A549 (cell line): ENCODE measurements at regions not wholly inside any gene's neighbourhood (a gene's known extent, or its start where the extent isn't known, plus 50 kb on each side); places are given as distances from the start of the nearest gene placed in this dataset.
A peak's percentile ranks its signal among the peaks of the same experiment; 100 is the strongest.

Experiments
- ATAC-seq, 2 experiments: fragments of 200-7000 bp in 1 of 2; fragments of >200 bp in 1 of 2; cut with Nextera tagmentation in 1 of 2; cut with Tn5 transposase in 1 of 2; 3 replicates each; pipeline versions ENCODE4 v1.8.0 to v1.9.1; 2018 to 2020; ENCODE audit warnings: mild to moderate bottlenecking in 1 of 2, moderate library complexity in 1 of 2
- CTCF ChIA-PET: fragments of 300-600 bp; sonication (Branson Sonifier 250); formaldehyde crosslinking; extraction: SDS; loops from one replicate; lab custom pipeline; 2021; ENCODE audit warnings: antibody characterized with exemption, inconsistent platforms; lab: Yijun Ruan, JAX
- POLR2A ChIA-PET: fragments of 350-600 bp; formaldehyde crosslinking; extraction: SDS; loops from one replicate; lab custom pipeline; 2021; ENCODE audit warnings: antibody characterized with exemption, inconsistent platforms; lab: Yijun Ruan, JAX
- DNase-seq, 2 experiments: peaks; one replicate each; pipeline versions ENCODE4 v3.0.0 to v3.0.0-alpha.2; 2011 to 2016; ENCODE audit warnings: low read depth in 1 of 2, low spot score in 1 of 2
- FAIRE-seq: peaks from 2 replicates; lab custom pipeline; 2011; peaks lifted over from hg19 to GRCh38; lab: Jason Lieb, UNC
- H3K27ac ChIP-seq, 2 experiments: fragments of >200 bp; sonication (Bioruptor Twin); formaldehyde crosslinking; 3 replicates each; pipeline ENCODE4 v1.5.1; 2016 to 2017
- H3K4me1 ChIP-seq: fragments of >200 bp; sonication (Bioruptor Twin); formaldehyde crosslinking; 3 replicates; pipeline ENCODE4 v1.6.1; 2016
- H3K4me2 ChIP-seq: fragments of >200 bp; sonication (Bioruptor Twin); formaldehyde crosslinking; 3 replicates; pipeline ENCODE4 v1.6.1; 2016
- H3K4me3 ChIP-seq: fragments of >200 bp; sonication (Bioruptor Twin); formaldehyde crosslinking; 3 replicates; pipeline ENCODE4 v1.5.1; 2016
- H3K9me3 ChIP-seq: fragments of >200 bp; sonication (Bioruptor Twin); formaldehyde crosslinking; 3 replicates; pipeline ENCODE4 v1.6.1; 2016
- ATOH8 ChIP-seq: fragments of 250-450 bp; sonication (Bioruptor Pico); IDR thresholded peaks from 2 replicates; pipeline ENCODE4 v1.5.0; 2020; ENCODE audit warnings: low read depth, mild to moderate bottlenecking, moderate library complexity
- CBX8 ChIP-seq: fragments of 200-600 bp; sonication (generic); IDR thresholded peaks from 2 replicates; pipeline ENCODE4 v1.6.1; 2016
- CHD2 ChIP-seq: fragments of 150-350 bp; IDR thresholded peaks from 2 replicates; pipeline ENCODE4 v1.6.1; 2014; ENCODE audit warnings: low read length; ENCODE audit not compliant: partially characterized antibody
- E2F6 ChIP-seq: IDR thresholded peaks from 2 replicates; pipeline ENCODE4 v1.6.1; 2012; ENCODE audit warnings: low read depth, borderline replicate concordance
- EHF ChIP-seq: fragments of 250-450 bp; sonication (Bioruptor Pico); IDR thresholded peaks from 2 replicates; pipeline ENCODE4 v1.5.0; 2020; ENCODE audit warnings: mild to moderate bottlenecking
- EP300 ChIP-seq, 2 experiments: fragments of >200 bp; sonication (Bioruptor Twin); formaldehyde crosslinking; IDR thresholded peaks; 2 replicates in 1 of 2; 3 replicates in 1 of 2; pipeline ENCODE4 v1.6.1; 2016 to 2017
- FOSB ChIP-seq: fragments of 250-450 bp; sonication (Bioruptor Pico); IDR thresholded peaks from 2 replicates; pipeline ENCODE4 v1.5.0; 2020; ENCODE audit warnings: mild to moderate bottlenecking, moderate library complexity
- FOXS1 ChIP-seq: fragments of 250-450 bp; sonication (Bioruptor Pico); IDR thresholded peaks from 2 replicates; pipeline ENCODE4 v1.5.0; 2020; ENCODE audit warnings: mild to moderate bottlenecking, moderate library complexity
- GATA3 ChIP-seq: IDR thresholded peaks from 2 replicates; pipeline ENCODE4 v1.6.1; 2012; ENCODE audit warnings: borderline replicate concordance
- HEYL ChIP-seq: fragments of 250-450 bp; sonication (Bioruptor Pico); IDR thresholded peaks from 2 replicates; pipeline ENCODE4 v1.8.0; 2021; ENCODE audit warnings: mild to moderate bottlenecking, moderate library complexity
- HOXA7 ChIP-seq: fragments of 250-450 bp; sonication (Bioruptor Pico); IDR thresholded peaks from 2 replicates; pipeline ENCODE4 v1.5.0; 2020; ENCODE audit warnings: mild to moderate bottlenecking, moderate library complexity
- KDM5A ChIP-seq: fragments of 200-600 bp; sonication (generic); IDR thresholded peaks from 2 replicates; pipeline ENCODE4 v1.6.1; 2016; ENCODE audit warnings: antibody characterized with exemption, mild to moderate bottlenecking
- MAZ ChIP-seq: fragments of 150-350 bp; IDR thresholded peaks from 2 replicates; pipeline ENCODE4 v1.6.1; 2014; ENCODE audit warnings: antibody characterized with exemption, low read depth, low read length, borderline replicate concordance
- PHF8 ChIP-seq: fragments of 200-600 bp; sonication (generic); IDR thresholded peaks from 2 replicates; pipeline ENCODE4 v1.6.1; 2016; ENCODE audit warnings: low read depth, mild to moderate bottlenecking, antibody characterized with exemption, moderate library complexity, borderline replicate concordance
- RCOR1 ChIP-seq: fragments of 150-350 bp; IDR thresholded peaks from 2 replicates; pipeline ENCODE4 v1.6.1; 2014; ENCODE audit warnings: antibody characterized with exemption, low read length, low read depth
- RFX5 ChIP-seq: fragments of 450-650 bp; IDR thresholded peaks from 2 replicates; pipeline ENCODE4 v1.7.1; 2014; ENCODE audit warnings: antibody characterized with exemption, mild to moderate bottlenecking, moderate library complexity
- RNF2 ChIP-seq: fragments of 200-600 bp; sonication (generic); IDR thresholded peaks from 2 replicates; pipeline ENCODE4 v1.6.1; 2016; ENCODE audit warnings: low read depth, mild to moderate bottlenecking, antibody characterized with exemption, moderate library complexity, borderline replicate concordance
- SMC3 ChIP-seq: fragments of >200 bp; sonication (Bioruptor Twin); formaldehyde crosslinking; IDR thresholded peaks from 3 replicates; pipeline ENCODE4 v1.6.1; 2018; ENCODE audit warnings: inconsistent platforms
- SREBF2 ChIP-seq: fragments of 450-650 bp; IDR thresholded peaks from 2 replicates; pipeline ENCODE4 v1.6.1; 2014; ENCODE audit warnings: mild to moderate bottlenecking, moderate library complexity
- TFCP2L1 ChIP-seq: fragments of 250-450 bp; sonication (Bioruptor Pico); IDR thresholded peaks from 2 replicates; pipeline ENCODE4 v1.5.0; 2021; ENCODE audit warnings: mild to moderate bottlenecking
- TP53 ChIP-seq: fragments of 250-450 bp; sonication (Bioruptor Pico); IDR thresholded peaks from 2 replicates; pipeline ENCODE4 v1.5.0; 2021; ENCODE audit warnings: mild to moderate bottlenecking, moderate library complexity
- ZC3H11A ChIP-seq: fragments of 450-650 bp; IDR thresholded peaks from 2 replicates; pipeline ENCODE4 v1.6.1; 2014; ENCODE audit warnings: antibody characterized with exemption, mild to moderate bottlenecking
- ZSCAN20 ChIP-seq: fragments of 250-450 bp; sonication (Bioruptor Pico); IDR thresholded peaks from 2 replicates; pipeline ENCODE4 v1.8.0; 2022; ENCODE audit warnings: mild to moderate bottlenecking, moderate library complexity
- WGBS: methylation state at CpG from one replicate; pipeline ENCODE4 v1.1.6; 2017; ENCODE audit errors: missing lambda C conversion rate; 5-methylcytosine and 5-hydroxymethylcytosine counted together

GRCh38 chr17:73976147-73976546 is 227.3 kb upstream of the RPL38 start (continued):
- no peak for TF ChIP-seq ZSCAN20 (CRISPR knock-in tag)
- no peak for TF ChIP-seq RNF2
- TF ChIP-seq EHF (CRISPR knock-in tag): no peak
- TF ChIP-seq CBX8: no peak
- TF ChIP-seq HEYL (CRISPR knock-in tag): no peak
- TF ChIP-seq, all 56 proteins: peak for 0

- H3K4me3 ChIP-seq: no peak overlapping the region
- H3K4me2 ChIP-seq: no peak overlapping the region
- no peak overlapping the region for H3K27ac ChIP-seq
- DNase-seq (no peak), FAIRE-seq (no peak), ATAC-seq (no peak)
- POLR2A ChIA-PET: interaction anchor here (0.5 kb wide), 1 partner anchor 9 kb away, joined by 3 read pairs; no protein-coding TSS in a partner anchor
- no peaks in the 10 kb centered on the region for H3K4me1 ChIP-seq
- 53% methylated on average over 19 of the region's 19 CpGs for WGBS
- TF ChIP-seq RFX5 (no peak), CHD2 (no peak), KDM5A (no peak), SMC3 (no peak), HEYL (CRISPR knock-in tag) (no peak), ATOH8 (no peak), E2F6 (no peak), ZSCAN20 (CRISPR knock-in tag) (no peak), MAZ (no peak)
- CTCF ChIA-PET: interaction anchor here (0.8 to 2.1 kb wide), 4 partner anchors 10 to 199 kb away, joined by 5 to 6 read pairs (median 6); no protein-coding TSS in a partner anchor
- no peaks in the 10 kb centered on the region for H3K9me3 ChIP-seq
Measured at GRCh38 chr17:73976676-73977521, 226.6 kb upstream of the RPL38 start.

GRCh38 chr17:73980517-73980916 is 223.0 kb upstream of the RPL38 start:
- H3K9me3 ChIP-seq: no peaks in the 10 kb centered on the region
- H3K27ac ChIP-seq: no peak overlapping the region
- ChIA-PET POLR2A (no interaction called here), CTCF (interaction anchor here (1.2 kb wide), 1 partner anchor 12 kb away, joined by 3 read pairs; no protein-coding TSS in a partner anchor)
- TF ChIP-seq ZC3H11A: no peak
- TF ChIP-seq FOXS1 (CRISPR knock-in tag): no peak
- no peak for TF ChIP-seq HOXA7 (CRISPR knock-in tag)
- TF ChIP-seq EHF (CRISPR knock-in tag): no peak
- H3K4me3 ChIP-seq: no peak overlapping the region
- ATAC-seq (no peak), DNase-seq (no peak), FAIRE-seq (no peak)
- no peaks in the 10 kb centered on the region for H3K4me1 ChIP-seq
- WGBS: 24% methylated on average over 3 of the region's 3 CpGs
- H3K4me2 ChIP-seq: no peak overlapping the region

- POLR2A ChIA-PET: interaction anchor here (0.5 kb wide), 1 partner anchor 21 kb away, joined by 9 read pairs; no protein-coding TSS in a partner anchor
- no peak overlapping the region for H3K27ac ChIP-seq
- no peaks in the 10 kb centered on the region for H3K9me3 ChIP-seq
- no peaks in the 10 kb centered on the region for H3K4me1 ChIP-seq
- 40% methylated on average over 8 of the region's 8 CpGs for WGBS
- DNase-seq (no peak), ATAC-seq (no peak), FAIRE-seq (peak; percentile 7)
- H3K4me2 ChIP-seq: no peak overlapping the region
- TF ChIP-seq EHF (CRISPR knock-in tag) (no peak), GATA3 (no peak), ZSCAN20 (CRISPR knock-in tag) (no peak), SREBF2 (no peak), PHF8 (no peak), EP300 (IDR thresholded peaks at IDR 0.05) (no peak), FOSB (CRISPR knock-in tag) (no peak), CHD2 (no peak), TFCP2L1 (CRISPR knock-in tag) (no peak), RCOR1 (no peak), CBX8 (no peak), HEYL (CRISPR knock-in tag) (no peak), TP53 (CRISPR knock-in tag) (no peak)
- H3K4me3 ChIP-seq: no peak overlapping the region
- CTCF ChIA-PET: interaction anchor here (0.8 to 1.9 kb wide), 3 partner anchors 16 to 361 kb away, joined by 3 to 4 read pairs (median 4); no protein-coding TSS in a partner anchor
Measured at GRCh38 chr17:73982871-73983270, 220.6 kb upstream of the RPL38 start.
